ENCODE measurements at regions not wholly inside any gene's neighbourhood (a gene's known extent, or its start where the extent isn't known, plus 50 kb on each side); places are given as distances from the start of the nearest gene placed in this dataset.

GRCh38 chr5:11977904-11978303, 73.7 kb upstream of the CTNND2 start:
- no peak for TF ChIP-seq CTCF (conservative IDR thresholded peaks at IDR 0.05)
- DNase-seq, result no peak
- Histone ChIP-seq H3K4ac (ENCODE audit: low read depth, low read length) (no peak overlapping the region), H3K4me2 (ENCODE audit: insufficient read depth, insufficient read length, low read length) (no peak overlapping the region), H3K27ac (ENCODE audit: insufficient read length, low read depth, low read length) (no peak overlapping the region), H2BK120ac (ENCODE audit: low read depth, low read length, poor library complexity, severe bottlenecking) (no peak overlapping the region), H2AK5ac (ENCODE audit: insufficient read length, low read length) (no peak overlapping the region), H3T11ph (ENCODE audit: low read length) (no peak overlapping the region), H2BK12ac (ENCODE audit: insufficient read length, low read depth, low read length) (no peak overlapping the region), H3K23ac (ENCODE audit: insufficient read length, low read depth, low read length) (no peak overlapping the region), H4K91ac (ENCODE audit: insufficient read length, low read depth, low read length) (no peak overlapping the region), H3K4me1 (ENCODE audit: insufficient read depth, low read length) (no peaks in the 10 kb centered on the region), H3K18ac (ENCODE audit: insufficient read length, low read depth, low read length) (no peak overlapping the region), H3K14ac (ENCODE audit: insufficient read depth, low read length) (no peak overlapping the region), H2BK15ac (ENCODE audit: low read depth, low read length) (no peak overlapping the region), H3K9me3 (ENCODE audit: control insufficient read depth, low read depth, low read length) (no peaks in the 10 kb centered on the region), H4K8ac (replicated peaks; ENCODE audit: insufficient read length, low read depth, low read length) (no peak overlapping the region), H2AFZ (ENCODE audit: low read length) (no peak overlapping the region), H2BK5ac (ENCODE audit: insufficient read length, low read length) (no peak overlapping the region), H4K20me1 (ENCODE audit: control insufficient read depth, insufficient read depth, insufficient read length) (no peaks in the 10 kb centered on the region), H2BK20ac (ENCODE audit: low read depth, low read length, poor library complexity, severe bottlenecking) (no peak overlapping the region), H3K23me2 (ENCODE audit: insufficient read length, low read depth, low read length, poor library complexity, severe bottlenecking) (no peaks in the 10 kb centered on the region), H3K56ac (ENCODE audit: insufficient read length, low read depth, low read length) (no peak overlapping the region), H3K27me3 (ENCODE audit: insufficient read depth, low read length) (no peaks in the 10 kb centered on the region), H4K5ac (ENCODE audit: insufficient read length, low read depth, low read length) (no peak overlapping the region), H3K79me1 (ENCODE audit: insufficient read depth, low read depth, low read length, poor library complexity, severe bottlenecking) (no peaks in the 10 kb centered on the region), H3K79me2 (ENCODE audit: insufficient read depth, low read length) (no peaks in the 10 kb centered on the region), H3K9ac (ENCODE audit: extremely low read depth, insufficient read length, low read length) (no peak overlapping the region)
- Mint-ChIP-seq H3K27ac (no peak overlapping the region), H3K27me3 (ENCODE audit: low read depth) (no peaks in the 10 kb centered on the region), H3K4me1 (no peaks in the 10 kb centered on the region), H3K36me3 (ENCODE audit: insufficient read depth in 1 of 3, low read depth in 3 of 3) (no peaks in the 10 kb centered on the region), H3K4me3 (no peak overlapping the region), H3K9me3 (peaks cover 0 to 2% of the 10 kb centered on the region in 2 experiments; a peak in 1 of 5 replicates)
- no CpG with 5 or more reads among the region's 2 CpGs for WGBS (ENCODE audit: extremely low coverage, insufficient read length, low lambda C conversion rate)
